HG02852 (cell line): ENCODE measurements at regions not wholly inside any gene's neighbourhood (a gene's known extent, or its start where the extent isn't known, plus 50 kb on each side); places are given as distances from the start of the nearest gene placed in this dataset.

Experiments
- ATAC-seq: cut with Tn5 transposase; IDR thresholded peaks from one replicate; pipeline ENCODE4 v1.9.1; 2021; ENCODE audit warnings: mild to moderate bottlenecking, moderate library complexity; ENCODE audit not compliant: unreplicated experiment

DNA sequence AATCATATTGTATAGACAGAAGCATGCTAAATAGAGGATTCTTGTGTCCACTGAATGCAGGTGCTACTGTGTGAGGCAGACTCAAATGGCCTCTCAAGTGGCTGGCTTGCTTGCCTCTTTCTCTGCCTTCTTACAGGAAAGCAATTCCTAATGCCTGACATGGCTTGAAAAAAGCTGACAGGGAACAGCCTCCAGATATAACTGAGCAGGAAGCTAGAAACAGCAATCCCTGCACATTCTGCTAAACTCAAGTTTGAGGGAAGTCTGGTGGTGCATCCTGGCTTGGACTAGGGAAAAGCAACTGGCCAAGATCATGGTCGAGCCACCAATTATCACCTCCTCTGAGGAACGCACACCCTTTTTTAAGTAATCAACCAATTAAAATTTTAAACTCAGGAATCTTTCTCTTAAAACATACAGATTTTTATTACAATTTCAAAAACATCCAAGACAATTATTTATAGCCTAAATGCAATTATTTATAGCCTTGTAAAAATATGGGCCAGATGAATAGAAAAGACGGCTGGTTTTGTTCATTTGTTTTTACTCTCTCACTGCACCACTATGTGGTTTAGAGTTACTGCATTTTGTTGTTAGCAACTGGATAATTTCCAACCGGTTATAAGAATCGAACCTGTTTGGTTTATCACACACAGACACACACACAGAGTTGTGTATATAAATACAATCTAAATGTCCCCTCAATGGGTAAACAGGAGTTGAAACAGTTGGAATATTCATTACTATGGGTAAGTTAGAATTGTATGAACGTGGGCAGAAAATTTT is 290.9 kb upstream of the ANKRD55 start:
- ATAC-seq: no peak

DNA sequence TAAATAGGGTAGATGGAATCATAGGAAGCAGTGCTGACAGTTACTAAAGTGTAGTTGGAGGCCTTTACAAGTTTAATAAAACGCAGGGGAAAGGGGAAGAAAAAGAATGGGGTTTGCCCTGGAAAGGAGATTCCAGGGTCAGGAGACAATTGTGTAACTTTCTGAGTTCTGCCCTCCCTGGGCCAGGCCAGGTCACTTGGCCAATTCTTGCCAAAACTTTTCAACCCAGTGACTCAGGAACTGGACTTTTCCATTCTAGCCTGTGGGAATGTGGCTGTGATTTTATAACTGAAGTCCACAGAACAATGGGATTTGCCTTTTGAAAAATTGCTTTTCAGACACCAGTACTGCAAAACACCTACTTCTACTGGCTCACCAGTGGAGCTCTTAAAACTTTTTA is 289.8 kb upstream of the ANKRD55 start:
- ATAC-seq: no peak

DNA sequence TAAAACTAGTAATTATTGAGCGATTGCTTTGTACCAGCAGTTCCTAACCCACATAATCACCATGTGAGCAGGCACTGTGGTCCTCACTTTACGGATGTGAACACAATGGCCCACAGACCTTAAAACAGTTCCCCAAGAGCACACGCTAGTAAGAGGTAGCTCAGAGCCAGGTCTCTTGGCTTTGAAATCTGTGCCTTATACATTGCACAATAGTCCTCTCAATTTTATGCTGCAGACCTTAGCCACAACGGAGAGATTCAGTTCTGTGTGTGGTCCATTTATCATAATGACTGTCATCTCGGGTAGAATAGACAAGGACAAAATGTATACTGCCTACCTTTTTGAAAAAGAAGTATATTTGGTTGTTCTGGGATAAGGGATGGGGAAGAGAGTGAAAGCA is 289.0 kb upstream of the ANKRD55 start:
- ATAC-seq: no peak

DNA sequence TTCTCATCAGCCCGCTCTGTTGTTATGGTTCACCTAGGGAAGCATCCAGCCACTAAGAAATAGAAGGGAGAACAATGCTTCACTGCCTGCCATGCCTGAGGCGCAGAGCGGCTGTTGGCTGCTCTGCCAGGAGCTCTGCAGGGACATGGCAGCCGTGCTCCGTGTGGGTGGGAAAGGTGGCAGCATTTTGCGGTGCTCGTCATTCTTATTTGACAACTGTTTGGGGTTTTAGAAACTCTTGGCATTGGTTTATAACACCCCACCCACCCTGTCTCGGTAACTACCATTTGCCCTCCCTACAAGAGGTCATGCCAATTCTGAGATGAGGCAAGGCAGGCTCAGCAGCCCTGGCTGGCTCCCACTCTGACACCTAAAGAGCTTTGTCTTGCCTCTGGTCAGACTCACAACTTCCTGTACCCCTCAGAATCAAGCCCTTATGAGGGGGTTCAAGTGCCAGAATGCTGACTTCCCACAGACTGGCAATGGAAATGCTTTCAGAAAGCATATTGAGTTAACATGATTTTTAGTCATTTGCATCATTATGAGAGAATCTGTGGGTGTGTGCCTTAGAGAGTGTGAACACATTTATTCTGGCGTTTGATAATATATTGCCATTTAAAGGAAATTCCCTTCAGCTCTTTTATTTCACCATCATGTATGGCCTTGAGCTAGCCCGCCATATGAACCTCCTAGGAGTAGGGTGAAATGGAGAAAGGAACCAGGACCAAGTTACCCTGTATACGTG is 288.0 kb upstream of the ANKRD55 start:
- ATAC-seq: no peak

DNA sequence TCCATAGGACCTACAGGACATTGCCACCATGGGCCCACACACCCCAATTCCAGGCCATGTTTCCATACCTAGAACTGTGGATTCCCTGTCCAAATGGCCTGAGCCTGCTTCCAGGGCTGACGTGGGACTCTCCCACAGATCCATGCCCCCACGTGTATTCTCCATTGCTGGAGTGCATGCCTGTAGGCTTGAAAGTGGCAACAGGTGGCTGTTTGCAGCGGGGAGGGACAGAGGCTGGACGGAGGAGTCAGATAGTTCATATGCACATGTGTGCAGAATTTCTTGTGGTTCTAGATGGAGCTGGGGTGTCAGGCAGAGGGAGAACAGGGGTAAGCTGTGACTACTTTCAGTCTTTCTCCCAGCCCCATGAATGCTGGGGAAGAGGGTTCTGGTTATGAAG is 285.7 kb upstream of the ANKRD55 start:
- no peak for ATAC-seq

DNA sequence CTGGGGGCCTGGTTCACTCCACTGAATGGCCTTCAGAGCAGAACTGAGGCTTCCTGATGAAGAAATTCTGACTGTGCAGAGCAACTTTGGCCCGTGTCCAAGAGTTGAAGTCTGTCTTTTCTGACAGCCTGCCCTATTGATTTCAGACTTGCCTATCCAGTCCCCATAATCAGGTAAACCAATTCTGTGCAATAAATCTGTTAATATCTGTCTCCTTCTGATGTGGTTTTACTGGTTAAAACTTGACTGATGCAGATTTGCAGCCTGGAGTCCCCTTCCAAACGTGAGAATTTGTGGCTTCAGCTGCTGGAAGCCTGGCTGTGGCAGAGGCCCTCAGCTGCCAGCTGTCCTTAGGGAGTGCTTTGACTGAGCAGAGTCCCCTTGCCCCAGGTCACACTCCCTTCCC is 283.9 kb upstream of the ANKRD55 start:
- no peak for ATAC-seq

DNA sequence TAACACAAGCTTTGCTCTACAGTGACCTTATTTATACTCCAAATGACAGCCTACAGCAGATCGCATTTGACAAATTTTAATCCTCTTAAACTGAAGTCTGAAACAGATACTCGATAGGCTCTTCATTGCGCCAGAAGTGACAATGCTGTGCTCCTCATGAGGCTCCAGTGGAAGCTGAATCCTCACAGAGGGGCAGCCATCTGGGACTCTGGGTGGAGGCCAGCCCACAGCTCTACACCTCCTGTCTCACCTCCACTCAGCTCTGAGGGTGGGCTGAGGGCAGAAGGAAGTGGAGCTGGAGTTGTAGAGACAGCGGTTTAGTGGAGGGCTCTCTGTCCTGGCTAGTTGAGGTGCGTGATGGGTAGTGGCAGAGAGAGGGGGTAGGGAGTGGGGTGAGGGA is 283.3 kb upstream of the ANKRD55 start:
- no peak for ATAC-seq

DNA sequence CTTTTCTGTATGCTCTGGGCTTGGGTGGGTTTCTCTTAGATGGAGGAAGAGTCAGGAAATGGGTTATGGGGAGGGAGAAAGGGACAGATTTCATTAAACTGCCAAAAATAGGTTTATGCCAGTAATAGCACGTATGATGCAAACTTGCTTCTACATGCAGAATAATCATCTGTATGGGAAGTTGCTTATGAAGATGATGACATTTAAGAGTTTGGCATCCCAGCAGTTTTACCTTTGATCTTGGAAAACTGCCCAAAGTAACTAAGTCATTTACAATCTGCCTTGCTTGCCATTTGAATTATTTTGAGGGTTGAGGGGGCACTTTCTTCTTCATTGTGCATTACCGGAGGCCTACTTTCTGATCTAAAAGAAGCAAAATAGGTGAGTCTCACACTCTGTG is 282.9 kb upstream of the ANKRD55 start:
- no peak for ATAC-seq

DNA sequence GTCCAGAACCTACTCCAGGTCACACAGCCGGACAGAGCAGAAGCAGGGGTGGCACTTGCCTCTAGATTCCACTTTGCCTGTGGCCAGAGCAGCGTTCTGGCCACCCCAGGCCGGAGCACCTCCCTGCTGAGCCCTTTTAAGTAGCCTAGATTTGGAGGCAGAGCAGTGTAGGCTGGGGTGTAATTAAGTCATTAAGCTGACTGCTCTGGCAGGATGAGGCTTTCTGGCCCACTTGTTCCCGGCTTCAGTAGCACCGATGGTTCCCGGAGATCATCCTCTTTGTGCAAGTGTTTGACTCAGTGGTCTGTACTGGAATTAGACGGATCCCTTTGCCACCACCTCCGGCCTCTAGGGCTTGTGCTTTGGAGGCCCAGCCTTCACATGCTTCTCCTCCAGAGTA is 281.9 kb upstream of the ANKRD55 start:
- no peak for ATAC-seq

DNA sequence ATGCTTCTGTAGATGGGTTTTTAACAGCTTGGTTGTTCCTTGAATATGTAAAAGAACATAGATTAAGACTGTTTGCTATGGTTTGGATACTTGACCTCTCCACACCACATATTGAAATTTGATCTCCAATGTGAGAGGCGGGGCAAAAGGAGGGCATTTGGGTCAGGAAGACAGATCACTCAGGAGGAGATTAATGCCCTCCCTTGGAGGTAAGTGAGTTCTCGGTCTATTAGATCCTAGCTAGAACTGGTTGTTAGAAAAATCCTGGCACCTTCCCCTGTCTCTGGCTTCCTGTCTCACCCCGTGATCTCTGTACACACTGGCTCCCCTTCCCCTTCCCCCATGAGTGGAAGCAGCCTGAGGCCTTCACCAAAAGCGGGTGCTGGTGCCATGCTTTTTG is 281.1 kb upstream of the ANKRD55 start:
- no peak for ATAC-seq

DNA sequence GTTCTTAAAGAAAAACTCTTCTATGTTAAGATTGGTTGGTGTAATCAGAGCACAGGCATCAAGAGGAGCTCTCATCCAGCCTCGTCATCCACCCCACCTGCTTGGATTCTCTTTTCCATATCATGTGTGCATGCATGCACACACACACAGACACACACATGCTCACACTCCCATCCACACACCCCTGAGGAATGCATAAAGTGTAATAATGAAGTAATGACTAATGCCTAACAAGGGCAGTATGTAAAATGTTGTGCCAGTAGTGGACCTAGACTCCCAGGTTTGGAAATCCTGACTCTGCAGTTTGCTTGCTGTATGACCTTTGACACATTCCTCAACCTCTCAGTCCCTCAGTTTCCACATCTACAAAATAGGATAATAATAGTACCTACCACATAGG is 280.0 kb upstream of the ANKRD55 start:
- no peak for ATAC-seq

DNA sequence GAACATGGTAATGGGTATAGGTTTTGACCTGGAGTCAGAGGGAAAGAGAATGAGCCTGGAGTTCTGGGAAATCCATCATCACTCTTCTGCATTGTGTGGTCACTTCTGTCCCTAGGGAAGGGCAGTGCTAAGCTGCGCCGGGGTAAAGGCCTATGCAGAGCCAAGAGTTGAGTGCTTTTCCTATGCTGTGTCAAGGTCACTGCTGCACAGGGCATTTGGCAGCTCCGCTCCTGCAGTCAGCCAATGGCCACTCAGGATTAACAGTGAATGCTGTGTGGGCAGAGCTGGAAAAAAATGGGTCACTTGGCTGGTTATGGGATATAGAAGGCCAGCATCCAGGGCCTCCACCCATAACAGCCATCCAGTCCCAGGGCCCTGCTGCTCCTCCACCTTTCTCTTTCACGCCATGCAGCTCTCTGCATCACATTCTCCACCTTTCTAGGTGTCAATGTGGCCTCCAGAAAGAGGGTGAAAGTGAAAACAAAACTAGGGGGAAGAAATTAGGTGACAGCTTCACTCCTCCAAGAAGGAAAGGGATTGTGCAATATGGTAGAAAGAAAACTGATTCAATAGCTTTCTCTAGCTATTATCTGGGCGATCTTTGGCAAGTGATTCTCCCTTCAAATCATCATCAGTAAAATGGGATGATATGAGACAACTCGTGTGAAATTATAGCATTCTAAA is 279.3 kb upstream of the ANKRD55 start:
- no peak for ATAC-seq

DNA sequence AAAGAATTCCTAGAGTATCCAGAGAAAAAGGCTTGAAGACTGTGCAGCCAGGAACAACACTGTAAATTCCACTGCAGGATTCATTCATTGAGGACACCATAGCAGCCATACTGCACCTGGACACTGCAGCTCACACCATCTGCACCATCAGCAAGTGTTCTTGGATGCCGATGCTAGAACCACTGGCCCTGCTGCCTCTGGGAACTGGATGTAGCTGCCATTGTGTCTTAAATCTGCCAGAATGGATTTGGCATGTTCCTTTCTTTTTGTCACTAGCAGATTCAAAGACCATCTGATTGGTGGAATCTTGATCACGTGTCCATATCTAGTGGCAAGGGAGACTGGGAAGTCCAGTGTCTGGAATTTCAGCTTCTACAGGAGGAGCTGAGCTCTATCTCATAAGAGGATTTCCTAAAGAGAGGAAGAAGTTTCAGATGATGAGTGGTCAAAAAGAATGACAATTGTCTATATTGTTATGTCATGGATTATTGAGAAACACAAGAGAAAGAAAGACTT is 278.3 kb upstream of the ANKRD55 start:
- ATAC-seq: no peak

DNA sequence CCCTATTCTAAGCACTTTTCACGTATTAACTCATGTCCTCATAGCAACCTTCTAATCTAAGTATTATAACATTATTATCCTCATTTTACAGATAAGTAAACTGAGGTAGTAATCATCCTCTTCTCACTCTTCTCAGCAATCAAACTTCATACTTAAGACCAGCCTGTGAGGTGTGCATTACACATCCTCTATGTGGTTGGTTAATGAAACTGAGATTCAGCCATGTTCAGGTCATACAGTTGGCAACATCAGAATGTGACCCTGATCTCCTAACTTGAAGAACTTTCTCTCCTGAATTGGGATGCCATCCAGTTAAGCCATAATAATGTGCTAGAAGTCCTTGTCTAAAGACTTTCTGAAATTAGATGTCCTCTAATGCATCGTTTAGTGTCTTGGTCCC is 275.1 kb upstream of the ANKRD55 start:
- ATAC-seq: no peak

DNA sequence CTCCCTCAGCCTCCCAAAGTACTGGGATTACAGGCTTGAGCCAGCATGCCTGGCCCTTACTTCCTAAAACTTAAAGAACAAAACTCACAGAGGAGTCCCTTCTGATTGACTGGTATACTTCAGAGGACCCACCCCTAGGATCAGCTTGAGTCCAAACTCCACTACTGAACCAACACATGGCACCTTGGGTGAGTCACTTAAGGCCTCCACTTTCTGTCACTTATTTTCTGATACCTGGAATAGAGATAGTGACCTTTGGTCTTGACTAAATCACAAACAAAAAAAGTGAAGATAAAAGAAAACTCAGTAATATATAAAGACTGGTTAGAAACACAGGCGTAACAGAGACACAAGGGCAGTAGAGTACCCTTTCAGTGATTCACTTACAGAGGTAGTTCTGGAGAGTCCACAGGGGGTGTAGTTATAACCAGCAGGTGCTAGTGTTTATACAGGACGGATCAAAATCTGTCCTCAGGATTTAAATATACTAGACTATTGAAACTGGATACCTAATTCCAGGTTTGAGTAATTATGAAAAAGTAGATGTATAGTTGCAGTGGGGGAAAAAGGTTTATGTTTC is 274.3 kb upstream of the ANKRD55 start:
- ATAC-seq: no peak

DNA sequence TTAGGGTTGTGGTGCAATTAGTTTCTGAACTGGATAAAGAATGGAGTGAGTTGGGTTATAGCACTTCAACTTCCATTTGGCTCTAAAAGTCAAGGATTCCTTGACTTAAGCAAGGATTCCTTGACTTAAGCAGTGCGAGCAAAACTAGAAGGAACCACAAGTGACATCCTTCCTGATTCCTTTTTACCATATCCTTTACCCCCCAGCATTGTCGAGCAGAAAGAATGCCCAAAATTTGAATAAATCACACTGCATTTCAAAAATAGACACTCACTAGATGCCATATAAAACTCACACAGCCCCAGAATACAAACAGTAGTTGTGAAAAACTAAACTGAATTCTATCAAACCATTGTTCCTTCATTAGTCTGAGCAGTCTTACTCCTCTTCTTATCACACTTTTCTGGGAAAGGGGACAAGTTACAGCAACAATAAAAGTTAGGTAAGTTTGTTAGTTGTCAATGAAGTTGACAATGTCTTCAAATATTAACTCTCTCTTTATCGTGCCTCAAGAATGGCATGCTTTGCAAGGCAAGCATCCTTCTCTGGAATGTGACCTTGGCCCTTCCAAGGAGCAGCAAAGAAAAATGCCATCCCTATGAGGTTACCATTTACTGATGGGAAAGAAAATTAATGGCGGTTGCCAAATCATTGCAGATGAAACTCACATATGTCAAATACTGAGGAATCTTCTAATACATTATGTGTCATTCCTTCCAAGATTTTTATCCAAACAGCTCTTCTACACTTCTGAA is 273.3 kb upstream of the ANKRD55 start:
- no peak for ATAC-seq

DNA sequence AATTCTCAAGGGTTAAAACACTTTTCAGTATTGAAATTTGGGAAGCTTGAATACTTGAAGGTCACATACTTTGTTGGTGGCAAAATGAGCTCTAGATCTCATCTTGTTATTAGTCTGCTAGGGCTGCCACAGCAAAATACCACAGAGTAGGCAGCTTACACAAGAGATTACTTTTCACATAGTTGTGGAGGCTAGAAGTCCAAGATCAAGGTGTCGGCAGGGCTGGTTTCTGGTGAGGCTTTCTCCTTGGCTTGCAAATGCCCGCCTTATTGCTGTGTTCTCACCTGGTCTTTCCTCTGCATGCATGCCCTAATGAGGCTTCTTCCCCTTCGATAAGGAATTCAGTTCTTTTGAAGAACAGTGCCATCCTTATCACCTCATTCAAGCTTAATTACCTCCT is 270.8 kb upstream of the ANKRD55 start:
- no peak for ATAC-seq

DNA sequence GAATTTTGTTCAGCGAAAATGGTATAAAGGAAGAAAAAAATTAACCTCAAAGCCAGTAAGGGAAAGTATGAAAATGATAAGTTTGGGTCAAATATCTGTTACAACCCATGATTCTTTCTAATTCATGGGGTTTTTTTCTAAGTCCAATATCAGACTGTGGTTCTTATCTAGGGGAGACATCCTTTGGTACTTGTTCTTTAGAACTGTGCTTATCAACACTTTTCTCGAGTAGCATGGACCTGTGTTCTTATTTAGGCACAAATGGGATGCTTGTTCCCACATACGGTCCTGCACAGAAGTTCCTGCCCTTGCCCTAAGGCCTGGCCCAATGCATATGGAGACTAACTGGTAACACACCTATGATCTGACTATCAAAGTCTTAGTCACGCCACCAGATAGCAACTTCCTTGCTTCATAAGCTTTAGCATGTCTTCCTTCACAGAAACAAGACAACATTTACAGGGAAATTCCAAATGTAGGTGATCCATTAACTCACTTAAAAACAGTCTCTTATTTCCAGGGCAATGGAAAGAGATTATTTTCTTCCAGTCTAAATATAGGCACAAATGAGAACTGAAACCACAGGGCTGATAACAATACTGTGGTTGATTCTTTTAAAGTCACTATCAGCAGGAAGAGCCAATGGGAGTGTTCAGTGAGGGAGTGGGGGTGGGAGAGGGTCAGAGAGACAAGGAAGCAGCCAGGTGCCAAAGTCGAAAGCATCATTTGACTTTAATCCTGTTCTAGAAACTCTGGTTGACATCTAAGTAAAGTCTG is 268.8 kb upstream of the ANKRD55 start:
- ATAC-seq: no peak

DNA sequence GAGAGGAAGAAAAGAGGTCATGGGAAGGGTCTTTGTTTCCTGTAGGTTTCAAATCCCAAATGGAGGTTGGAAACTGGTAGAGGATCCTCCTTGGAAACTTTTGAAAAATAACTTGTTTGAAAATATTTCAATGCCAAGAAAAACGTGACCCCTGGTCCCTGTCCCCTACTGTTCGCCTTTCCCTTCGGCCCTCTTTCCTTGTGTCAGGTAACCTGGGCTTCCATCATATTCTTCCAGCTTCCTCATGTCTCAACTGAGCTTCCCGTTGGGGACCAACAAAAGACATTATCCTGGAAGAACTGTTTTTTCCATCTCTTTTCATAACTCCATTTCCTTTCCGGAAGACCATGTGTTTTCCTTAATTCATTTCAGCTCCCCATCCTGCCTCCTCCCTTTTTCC is 266.8 kb upstream of the ANKRD55 start:
- no peak for ATAC-seq

DNA sequence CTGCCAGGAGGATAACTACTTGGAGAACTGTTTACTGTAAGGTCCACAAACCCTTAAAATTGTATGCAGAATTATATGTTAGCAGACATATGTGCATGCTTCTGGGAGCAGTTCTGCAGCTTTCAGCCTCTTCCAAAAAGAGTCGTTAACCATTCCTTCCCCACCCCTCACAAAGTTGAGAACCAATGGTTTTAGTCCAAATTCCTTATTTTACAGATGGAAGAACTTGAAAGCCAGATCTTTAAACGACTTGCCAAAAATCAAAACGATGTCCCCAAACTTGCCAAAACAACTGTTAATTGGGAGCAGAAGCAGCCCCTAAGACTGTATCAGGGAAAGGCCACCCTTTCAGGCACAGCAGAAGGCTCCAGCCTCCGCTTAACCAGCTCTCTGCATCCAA is 266.4 kb upstream of the ANKRD55 start:
- ATAC-seq: no peak
